DMS79 treated with DMSO at 0.1 percent for 48 hours (cell line): ENCODE measurements at regions not wholly inside any gene's neighbourhood (a gene's known extent, or its start where the extent isn't known, plus 50 kb on each side); places are given as distances from the start of the nearest gene placed in this dataset.
"Not testable (repeated sequence)": the region's sequence is repeated elsewhere in the genome, so short reads cannot be mapped to it uniquely, and the experiment has no call there.

Experiments used
- DNase-seq: peaks from one replicate; lab custom pipeline; 2025; lab: John Stamatoyannopoulos, UW

- DNase-seq: no peak
Observed at GRCh38 chr5:163950248-163950647, 444.8 kb downstream of the MAT2B start.

- DNase-seq: no peak
Observed at GRCh38 chr5:163951069-163951468, 445.6 kb downstream of the MAT2B start.

- no peak for DNase-seq
Observed at GRCh38 chr5:163953901-163954300, 448.5 kb downstream of the MAT2B start.

- not testable (repeated sequence) for DNase-seq
Observed at GRCh38 chr5:163961230-163961629, 455.8 kb downstream of the MAT2B start.

GRCh38 chr5:163963881-163964280, 458.5 kb downstream of the MAT2B start:
- DNase-seq: no peak

- no peak for DNase-seq
Observed at GRCh38 chr5:163964671-163965070, 459.3 kb downstream of the MAT2B start.

- no peak for DNase-seq
Observed at GRCh38 chr5:163967268-163967667, 461.8 kb downstream of the MAT2B start.

- no peak for DNase-seq
Observed at GRCh38 chr5:163968651-163969050, 463.2 kb downstream of the MAT2B start.

- DNase-seq: no peak
Observed at GRCh38 chr5:163976696-163977095, 471.3 kb downstream of the MAT2B start.

GRCh38 chr5:163978897-163979296, 473.5 kb downstream of the MAT2B start:
- no peak for DNase-seq

- no peak for DNase-seq
Observed at GRCh38 chr5:163988566-163988965, 483.1 kb downstream of the MAT2B start.

- no peak for DNase-seq
Observed at GRCh38 chr5:163993126-163993525, 487.7 kb downstream of the MAT2B start.

GRCh38 chr5:163995206-163995605, 489.8 kb downstream of the MAT2B start:
- no peak for DNase-seq

GRCh38 chr5:163997965-163998364, 492.5 kb downstream of the MAT2B start:
- DNase-seq: no peak

- DNase-seq: no peak
Observed at GRCh38 chr5:164000241-164000640, 494.8 kb downstream of the MAT2B start.

GRCh38 chr5:164000819-164001218, 495.4 kb downstream of the MAT2B start:
- no peak for DNase-seq

GRCh38 chr5:164002214-164002613, 496.8 kb downstream of the MAT2B start:
- no peak for DNase-seq

GRCh38 chr5:164002628-164003027, 497.2 kb downstream of the MAT2B start:
- DNase-seq: no peak

- no peak for DNase-seq
Observed at GRCh38 chr5:164005071-164005470, 499.7 kb downstream of the MAT2B start.

GRCh38 chr5:164007064-164007463, 501.6 kb downstream of the MAT2B start:
- DNase-seq: no peak

- no peak for DNase-seq
Observed at GRCh38 chr5:164009621-164010020, 504.2 kb downstream of the MAT2B start.

- DNase-seq: no peak
Observed at GRCh38 chr5:164010900-164011299, 505.5 kb downstream of the MAT2B start.

- DNase-seq: no peak
Observed at GRCh38 chr5:164012371-164012770, 507.0 kb downstream of the MAT2B start.

GRCh38 chr5:164013077-164013670, 507.8 kb downstream of the MAT2B start:
- DNase-seq: no peak

GRCh38 chr5:164020116-164020515, 514.7 kb downstream of the MAT2B start:
- DNase-seq: no peak
